ENCODE measurements at regions not wholly inside any gene's neighbourhood (a gene's known extent, or its start where the extent isn't known, plus 50 kb on each side); places are given as distances from the start of the nearest gene placed in this dataset.

DNA sequence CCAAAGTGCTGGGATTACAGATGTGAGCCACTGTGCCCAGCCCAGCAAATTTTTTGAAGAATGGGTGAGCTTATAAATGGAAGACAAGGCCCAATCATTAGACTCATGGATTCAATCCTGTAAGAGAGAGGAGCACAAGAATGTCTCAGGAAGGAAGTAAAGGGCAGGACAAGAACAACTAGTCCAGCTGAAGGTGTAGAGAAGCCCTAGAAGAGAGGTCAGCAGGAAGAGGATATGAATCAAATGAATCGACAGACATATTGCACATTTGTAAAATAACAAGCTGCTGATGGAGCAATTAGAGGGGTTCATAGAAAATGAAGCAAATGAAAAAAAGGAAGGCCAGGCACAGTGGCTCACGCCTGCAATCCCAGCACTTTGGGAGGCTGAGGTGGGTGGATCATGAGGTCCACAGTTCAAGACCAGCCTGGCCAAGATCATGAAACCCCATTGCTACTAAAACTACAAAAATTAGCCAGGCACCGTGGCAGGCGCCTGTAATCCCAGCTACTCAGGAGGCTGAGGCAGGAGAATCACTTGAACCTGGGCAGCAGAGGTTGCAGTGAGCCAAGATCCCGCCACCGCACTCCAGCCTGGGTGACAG, 74.9 kb downstream of the MIS18A start:
- H3K4me1 Mint-ChIP-seq: peaks cover 0 to 6% of the 10 kb centered on the region in 2 experiments; a peak in 2 of 4 replicates
- H3K36me3 Mint-ChIP-seq (ENCODE audit: insufficient read depth in 1 of 3, low read depth in 3 of 3): no peaks in the 10 kb centered on the region
- no peak overlapping the region for H3K18ac ChIP-seq (ENCODE audit: insufficient read length, low read depth, low read length)
- no peaks in the 10 kb centered on the region for H3K27me3 ChIP-seq (ENCODE audit: insufficient read depth, low read length)
- no peak overlapping the region for H4K91ac ChIP-seq (ENCODE audit: insufficient read length, low read depth, low read length)
- no peak overlapping the region for H2BK20ac ChIP-seq (ENCODE audit: low read depth, low read length, poor library complexity, severe bottlenecking)
- no peaks in the 10 kb centered on the region for H3K4me1 ChIP-seq (ENCODE audit: insufficient read depth, low read length)
- no peaks in the 10 kb centered on the region for H3K23me2 ChIP-seq (ENCODE audit: insufficient read length, low read depth, low read length, poor library complexity, severe bottlenecking)
- H2BK15ac ChIP-seq (ENCODE audit: low read depth, low read length): no peak overlapping the region
- no peak overlapping the region for H4K5ac ChIP-seq (ENCODE audit: insufficient read length, low read depth, low read length)
- no peak overlapping the region for H3K56ac ChIP-seq (ENCODE audit: insufficient read length, low read depth, low read length)
- peaks cover 1% of the 10 kb centered on the region; the same call in 1 of the 2 replicates for H3K27me3 Mint-ChIP-seq (ENCODE audit: low read depth)
- H2AK5ac ChIP-seq (ENCODE audit: insufficient read length, low read length): no peak overlapping the region
- no peaks in the 10 kb centered on the region for H3K9me3 Mint-ChIP-seq
- H3K27ac ChIP-seq (ENCODE audit: insufficient read length, low read depth, low read length): no peak overlapping the region
- no peaks in the 10 kb centered on the region for H3K79me2 ChIP-seq (ENCODE audit: insufficient read depth, low read length)
- no CpG with 5 or more reads among the region's 6 CpGs for WGBS (ENCODE audit: extremely low coverage, insufficient read length, low lambda C conversion rate)
- H4K20me1 ChIP-seq (ENCODE audit: control insufficient read depth, insufficient read depth, insufficient read length): no peaks in the 10 kb centered on the region
- H3K27ac Mint-ChIP-seq: no peak overlapping the region
- no peaks in the 10 kb centered on the region for H3K9me3 ChIP-seq (ENCODE audit: control insufficient read depth, low read depth, low read length)
- no peak overlapping the region for H3K4me3 Mint-ChIP-seq
- no peak overlapping the region for H3K4me2 ChIP-seq (ENCODE audit: insufficient read depth, insufficient read length, low read length)
- TF ChIP-seq, protein P1, sequence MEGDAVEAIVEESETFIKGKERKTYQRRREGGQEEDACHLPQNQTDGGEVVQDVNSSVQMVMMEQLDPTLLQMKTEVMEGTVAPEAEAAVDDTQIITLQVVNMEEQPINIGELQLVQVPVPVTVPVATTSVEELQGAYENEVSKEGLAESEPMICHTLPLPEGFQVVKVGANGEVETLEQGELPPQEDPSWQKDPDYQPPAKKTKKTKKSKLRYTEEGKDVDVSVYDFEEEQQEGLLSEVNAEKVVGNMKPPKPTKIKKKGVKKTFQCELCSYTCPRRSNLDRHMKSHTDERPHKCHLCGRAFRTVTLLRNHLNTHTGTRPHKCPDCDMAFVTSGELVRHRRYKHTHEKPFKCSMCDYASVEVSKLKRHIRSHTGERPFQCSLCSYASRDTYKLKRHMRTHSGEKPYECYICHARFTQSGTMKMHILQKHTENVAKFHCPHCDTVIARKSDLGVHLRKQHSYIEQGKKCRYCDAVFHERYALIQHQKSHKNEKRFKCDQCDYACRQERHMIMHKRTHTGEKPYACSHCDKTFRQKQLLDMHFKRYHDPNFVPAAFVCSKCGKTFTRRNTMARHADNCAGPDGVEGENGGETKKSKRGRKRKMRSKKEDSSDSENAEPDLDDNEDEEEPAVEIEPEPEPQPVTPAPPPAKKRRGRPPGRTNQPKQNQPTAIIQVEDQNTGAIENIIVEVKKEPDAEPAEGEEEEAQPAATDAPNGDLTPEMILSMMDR (conservative IDR thresholded peaks at IDR 0.05): no peak
- H2BK12ac ChIP-seq (ENCODE audit: insufficient read length, low read depth, low read length): no peak overlapping the region
- H3K23ac ChIP-seq (ENCODE audit: insufficient read length, low read depth, low read length): no peak overlapping the region
- no peak overlapping the region for H3K4ac ChIP-seq (ENCODE audit: low read depth, low read length)
- no peak overlapping the region for H2BK5ac ChIP-seq (ENCODE audit: insufficient read length, low read length)
- no peaks in the 10 kb centered on the region for H3K79me1 ChIP-seq (ENCODE audit: insufficient read depth, low read depth, low read length, poor library complexity, severe bottlenecking)
- no peak overlapping the region for H2BK120ac ChIP-seq (ENCODE audit: low read depth, low read length, poor library complexity, severe bottlenecking)
- H3T11ph ChIP-seq (ENCODE audit: low read length): no peak overlapping the region
- no peak overlapping the region for H2AFZ ChIP-seq (ENCODE audit: low read length)
- DNase-seq: no peak
- no peak overlapping the region for H3K14ac ChIP-seq (ENCODE audit: insufficient read depth, low read length)
- H4K8ac ChIP-seq (replicated peaks; ENCODE audit: insufficient read length, low read depth, low read length): no peak overlapping the region
- no peak overlapping the region for H3K9ac ChIP-seq (ENCODE audit: extremely low read depth, insufficient read length, low read length)
